GM10248 (cell line): ENCODE measurements at regions not wholly inside any gene's neighbourhood (a gene's known extent, or its start where the extent isn't known, plus 50 kb on each side); places are given as distances from the start of the nearest gene placed in this dataset.

Experiments
- CTCF ChIA-PET: fragments of 300-600 bp; sonication (Branson Sonifier 250); formaldehyde crosslinking; extraction: SDS; loops from one replicate; lab custom pipeline; 2021; ENCODE audit warnings: antibody characterized with exemption; lab: Yijun Ruan, JAX
- POLR2A ChIA-PET: fragments of 350-650 bp; sonication (Branson Sonifier 250); formaldehyde crosslinking; extraction: SDS; loops from one replicate; lab custom pipeline; 2020; ENCODE audit warnings: antibody characterized with exemption; lab: Yijun Ruan, JAX
- DNase-seq: peaks from one replicate; pipeline ENCODE4 v3.0.0; 2012; ENCODE audit errors: extremely low spot score
- TF ChIP-seq, protein P1 (sequence below): IDR thresholded peaks from 2 replicates; pipeline ENCODE4 v1.5.1; 2012; ENCODE audit warnings: mild to moderate bottlenecking, low read depth; ENCODE audit errors: extremely low read depth, missing control alignments, control extremely low read depth

DNA sequence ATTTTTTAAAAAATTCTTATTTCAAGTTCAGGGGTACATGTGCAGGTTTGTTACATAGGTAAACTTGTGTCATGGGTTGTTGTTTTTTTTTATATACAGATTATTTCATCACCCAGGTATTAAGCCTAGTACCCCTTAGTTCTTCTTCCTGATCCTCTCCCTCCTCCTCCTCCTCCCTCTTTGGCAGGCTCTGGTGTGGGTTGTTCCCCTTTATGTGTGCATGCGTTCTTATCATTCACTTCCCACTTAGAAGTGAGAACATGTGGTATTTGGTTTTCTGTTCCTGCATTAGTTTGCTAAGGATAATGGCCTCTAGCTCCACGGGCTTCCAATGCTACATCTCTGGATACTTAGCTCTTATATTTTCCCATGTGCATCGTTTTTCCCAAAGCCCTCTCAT is 404.4 kb downstream of the HAPSTR1 start:
- DNase-seq: no peak
- POLR2A ChIA-PET: no interaction called here
- CTCF ChIA-PET: no interaction called here
- TF ChIP-seq, protein P1, sequence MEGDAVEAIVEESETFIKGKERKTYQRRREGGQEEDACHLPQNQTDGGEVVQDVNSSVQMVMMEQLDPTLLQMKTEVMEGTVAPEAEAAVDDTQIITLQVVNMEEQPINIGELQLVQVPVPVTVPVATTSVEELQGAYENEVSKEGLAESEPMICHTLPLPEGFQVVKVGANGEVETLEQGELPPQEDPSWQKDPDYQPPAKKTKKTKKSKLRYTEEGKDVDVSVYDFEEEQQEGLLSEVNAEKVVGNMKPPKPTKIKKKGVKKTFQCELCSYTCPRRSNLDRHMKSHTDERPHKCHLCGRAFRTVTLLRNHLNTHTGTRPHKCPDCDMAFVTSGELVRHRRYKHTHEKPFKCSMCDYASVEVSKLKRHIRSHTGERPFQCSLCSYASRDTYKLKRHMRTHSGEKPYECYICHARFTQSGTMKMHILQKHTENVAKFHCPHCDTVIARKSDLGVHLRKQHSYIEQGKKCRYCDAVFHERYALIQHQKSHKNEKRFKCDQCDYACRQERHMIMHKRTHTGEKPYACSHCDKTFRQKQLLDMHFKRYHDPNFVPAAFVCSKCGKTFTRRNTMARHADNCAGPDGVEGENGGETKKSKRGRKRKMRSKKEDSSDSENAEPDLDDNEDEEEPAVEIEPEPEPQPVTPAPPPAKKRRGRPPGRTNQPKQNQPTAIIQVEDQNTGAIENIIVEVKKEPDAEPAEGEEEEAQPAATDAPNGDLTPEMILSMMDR: no peak

DNA sequence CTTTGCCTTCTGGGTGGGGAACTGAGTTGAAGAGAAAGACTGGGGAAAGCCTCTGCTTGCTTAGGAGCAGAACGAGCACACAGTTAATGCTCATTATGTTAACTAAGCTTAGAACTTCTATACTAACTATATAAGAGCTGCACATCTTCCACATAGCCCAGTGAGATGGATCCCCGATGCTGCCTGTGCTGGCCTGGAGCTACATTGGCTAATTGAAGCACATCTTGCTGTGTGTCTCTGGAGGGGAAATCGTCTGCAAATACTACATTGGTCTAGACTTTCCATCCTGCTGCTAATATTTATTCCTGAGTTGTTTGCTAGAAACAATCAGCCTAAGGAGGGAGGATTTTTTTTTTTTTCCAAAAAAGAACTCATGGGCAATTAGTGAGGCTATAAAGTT is 406.3 kb downstream of the HAPSTR1 start:
- ChIA-PET POLR2A (no interaction called here), CTCF (no interaction called here)
- TF ChIP-seq, protein P1: no peak
- DNase-seq: no peak

DNA sequence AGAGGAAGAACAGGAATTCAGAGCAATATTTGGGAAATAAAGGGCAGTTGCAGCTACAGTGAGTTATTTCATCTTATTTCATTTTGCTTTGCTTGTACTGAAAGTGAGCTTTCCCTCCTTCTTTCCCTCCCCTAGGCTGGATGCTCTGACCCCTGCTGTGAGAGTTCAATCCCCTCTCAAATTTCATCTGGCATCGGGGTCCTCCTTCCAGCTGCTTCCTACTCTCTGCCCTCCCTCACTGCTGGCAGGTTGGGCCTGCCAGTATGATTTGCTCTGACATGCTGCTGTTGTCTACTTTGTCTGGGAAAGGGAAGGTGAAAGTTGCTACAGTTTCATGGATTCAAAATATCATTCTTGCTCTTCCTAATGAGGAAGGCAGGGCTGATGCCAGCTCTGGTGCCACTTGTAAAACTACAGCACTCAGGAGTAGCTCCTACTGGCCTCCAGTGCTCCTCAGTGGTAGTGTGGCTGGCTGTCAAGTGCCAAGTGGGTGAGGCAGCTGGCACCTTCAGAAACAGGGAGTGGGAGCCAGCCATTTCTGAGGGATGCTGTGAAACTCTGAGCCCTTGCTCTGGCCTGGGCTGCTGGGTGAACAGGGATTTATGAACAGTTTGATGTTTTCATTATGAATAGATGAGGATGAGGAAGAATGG is 408.6 kb downstream of the HAPSTR1 start:
- TF ChIP-seq, protein P1: no peak
- ChIA-PET CTCF (interaction anchor here (1.3 kb wide), 1 partner anchor 22 kb away, joined by 3 read pairs; no protein-coding TSS in a partner anchor), POLR2A (no interaction called here)
- DNase-seq: no peak

DNA sequence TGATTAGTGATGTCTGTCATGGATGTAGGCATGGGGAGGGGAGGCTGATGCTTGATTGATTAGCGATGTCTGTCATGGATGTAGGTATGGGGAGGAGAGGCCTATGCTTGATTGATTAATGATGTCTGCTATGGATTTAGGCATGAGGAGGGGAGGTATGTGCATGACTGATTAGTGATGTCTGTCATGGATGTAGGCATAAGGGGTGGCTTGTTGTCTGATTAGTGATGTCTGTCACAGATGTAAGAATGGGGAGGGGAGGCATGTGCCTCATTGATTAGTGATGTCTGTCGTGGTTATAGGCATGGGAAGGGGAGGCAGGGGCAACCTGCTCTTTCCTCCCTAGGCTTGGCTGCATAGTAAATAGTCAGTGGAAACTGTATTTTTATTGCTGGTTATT is 409.4 kb downstream of the HAPSTR1 start:
- POLR2A ChIA-PET: no interaction called here
- TF ChIP-seq, protein P1: no peak
- DNase-seq: no peak
- CTCF ChIA-PET: no interaction called here

DNA sequence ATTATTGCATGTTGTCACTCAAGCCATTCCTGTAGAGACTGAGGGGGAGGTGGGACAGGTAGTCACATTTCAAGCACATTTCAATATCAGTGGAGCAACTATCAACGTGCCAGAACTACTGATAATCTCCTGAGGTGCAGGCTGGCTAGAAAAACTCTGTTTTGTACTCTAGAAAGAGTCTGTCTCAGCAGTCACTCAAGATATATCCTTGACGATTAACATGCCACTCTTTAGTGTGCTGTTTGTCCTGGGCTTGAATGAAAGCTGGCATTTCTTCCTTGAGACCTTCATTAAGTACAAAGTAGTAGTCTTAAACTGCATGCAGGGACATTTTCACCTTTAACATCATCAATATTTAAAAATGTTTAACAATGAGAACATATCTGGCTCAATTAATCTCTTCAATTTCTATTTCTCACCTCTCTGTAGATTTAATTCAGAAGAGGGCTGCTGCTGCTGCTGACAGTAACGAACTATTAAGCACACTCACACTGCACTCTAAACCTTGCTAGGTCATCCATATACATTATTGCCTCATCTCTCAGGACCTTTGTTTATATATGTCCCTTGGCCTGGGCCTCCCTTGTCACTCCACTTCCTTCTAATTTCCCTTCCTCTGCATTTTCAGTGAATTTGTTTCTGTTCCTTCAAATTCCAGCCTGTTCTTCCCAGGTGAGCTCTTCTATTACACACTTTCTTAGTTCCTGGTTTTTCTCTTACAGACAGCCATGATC is 412.0 kb downstream of the HAPSTR1 start:
- no peak for DNase-seq
- CTCF ChIA-PET: no interaction called here
- POLR2A ChIA-PET: no interaction called here
- TF ChIP-seq, protein P1: no peak

DNA sequence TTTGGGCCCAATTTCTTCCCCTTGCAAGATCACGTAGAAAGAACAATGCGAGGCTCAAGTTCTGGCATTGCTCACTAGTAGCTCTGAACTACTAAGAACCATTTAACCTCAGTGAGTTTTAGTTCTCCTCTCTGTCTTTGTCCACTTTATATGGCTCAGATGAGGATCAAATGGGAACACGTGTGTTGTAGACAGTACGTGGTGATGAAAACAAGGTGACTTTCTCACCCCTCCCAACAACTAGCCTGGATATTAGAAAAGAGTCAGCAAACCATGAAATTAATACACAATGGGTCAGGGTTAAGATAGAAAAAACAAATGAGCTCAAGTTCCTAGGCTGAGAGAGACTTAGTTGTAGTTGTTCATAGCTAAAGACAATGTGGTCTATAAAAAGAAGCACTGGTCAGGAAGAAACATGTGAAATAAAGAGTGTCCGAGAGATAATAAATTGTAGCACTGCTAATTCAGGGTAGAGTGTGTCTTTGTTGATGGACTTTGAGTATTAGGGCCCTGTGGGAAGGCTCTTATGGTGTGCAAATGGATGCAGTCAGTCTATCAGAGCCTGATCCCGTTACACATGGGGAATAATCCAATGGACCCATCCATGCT is 417.0 kb downstream of the HAPSTR1 start:
- CTCF ChIA-PET: no interaction called here
- POLR2A ChIA-PET: no interaction called here
- DNase-seq: no peak
- TF ChIP-seq, protein P1: no peak
